ENCODE measurements at regions not wholly inside any gene's neighbourhood (a gene's known extent, or its start where the extent isn't known, plus 50 kb on each side); places are given as distances from the start of the nearest gene placed in this dataset.

- no peak for ATAC-seq
- intact Hi-C loops (cut with DNase I) = no loop called here
- H3K4me1 ChIP-seq = peaks cover 12% of the 10 kb centered on the region
These were observed 317.7 kb downstream of the SOX4 start for GRCh38 chr6:21911208-21911607.

GRCh38 chr6:21912151-21912832 lies 318.7 kb downstream of the SOX4 start:
- DNase-seq (no peak), ATAC-seq (no peak)
- H3K27me3 ChIP-seq = no peaks in the 10 kb centered on the region
- intact Hi-C loops (cut with DNase I) = no loop called here
- no peaks in the 10 kb centered on the region for H3K9me3 ChIP-seq
- no peaks in the 10 kb centered on the region for H3K36me3 ChIP-seq (replicated peaks in 1 of 2; ENCODE audit: insufficient read depth in 1 of 2, low read depth in 2 of 2)
- TF ChIP-seq POLR2A (IDR thresholded peaks at IDR 0.05) = no peak
- no peak for TF ChIP-seq CTCF (IDR thresholded peaks at IDR 0.05)
- H3K4me1 ChIP-seq = peaks cover 12% of the 10 kb centered on the region
- 82 to 84% methylated on average over 5 of the region's 5 CpGs for WGBS, 2 donors
- no peak overlapping the region for H3K27ac ChIP-seq
- no peak overlapping the region for H3K4me3 ChIP-seq

More at GRCh38 chr6:21911208-21911607, 317.7 kb downstream of the SOX4 start:
- no peak for DNase-seq
- H3K27me3 ChIP-seq = no peaks in the 10 kb centered on the region
- 52 to 57% methylated on average over 1 of the region's 1 CpG for WGBS, 2 donors
- no peak overlapping the region for H3K27ac ChIP-seq
- no peak overlapping the region for H3K4me3 ChIP-seq
- TF ChIP-seq CTCF (IDR thresholded peaks at IDR 0.05) = no peak
- TF ChIP-seq POLR2A (IDR thresholded peaks at IDR 0.05) = no peak
- no peaks in the 10 kb centered on the region for H3K36me3 ChIP-seq (replicated peaks in 1 of 2; ENCODE audit: insufficient read depth in 1 of 2, low read depth in 2 of 2)
- no peaks in the 10 kb centered on the region for H3K9me3 ChIP-seq

GRCh38 chr6:21914121-21914973 lies 320.8 kb downstream of the SOX4 start:
- no peaks in the 10 kb centered on the region for H3K36me3 ChIP-seq (replicated peaks in 1 of 2; ENCODE audit: insufficient read depth in 1 of 2, low read depth in 2 of 2)
- intact Hi-C loops (cut with DNase I) = no loop called here
- DNase-seq (peak; percentile 78 to 89 (median 82)), ATAC-seq (peak; percentile 59)
- H3K4me1 ChIP-seq = peaks cover 4% of the 10 kb centered on the region
- no peak overlapping the region for H3K4me3 ChIP-seq
- peak overlapping the region in 3 of 4 donors; percentile 28 to 67 (median 38) for H3K27ac ChIP-seq
- TF ChIP-seq CTCF (IDR thresholded peaks at IDR 0.05) (no peak), POLR2A (IDR thresholded peaks at IDR 0.05) (no peak)
- H3K27me3 ChIP-seq = no peaks in the 10 kb centered on the region
- H3K9me3 ChIP-seq = no peaks in the 10 kb centered on the region
- 22 to 23% methylated on average over 7 to 8 of the region's 8 CpGs for WGBS, 2 donors

DNA sequence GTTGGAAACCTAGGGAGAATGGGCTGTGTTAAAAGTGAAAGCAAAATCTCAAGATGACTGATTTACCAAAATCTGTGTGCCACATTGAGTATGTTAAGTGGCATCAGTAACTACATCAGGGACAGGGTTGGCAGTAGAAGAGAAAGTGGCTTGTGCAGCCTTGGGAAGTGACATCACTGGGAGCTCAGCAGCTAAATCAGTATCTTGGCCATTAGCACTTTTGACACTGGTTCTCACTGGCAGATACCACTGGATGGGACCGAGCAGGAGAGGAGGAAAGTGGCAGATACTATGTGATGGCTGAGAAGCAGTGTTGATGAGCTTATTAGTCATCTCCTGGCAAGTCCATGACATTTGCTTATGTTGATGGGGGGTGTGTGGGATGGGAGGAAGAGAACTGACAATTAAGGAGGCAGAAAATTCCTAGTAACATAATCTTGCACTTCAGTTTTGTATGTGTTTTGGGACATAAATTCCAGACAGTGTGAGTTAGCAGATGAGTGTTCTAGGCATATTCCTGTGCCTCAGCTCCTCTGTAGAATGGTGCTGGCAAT lies 322.2 kb downstream of the SOX4 start:
- Histone ChIP-seq H3K27ac (no peak overlapping the region), H3K36me3 (replicated peaks in 1 of 2; ENCODE audit: insufficient read depth in 1 of 2, low read depth in 2 of 2) (no peaks in the 10 kb centered on the region), H3K9me3 (no peaks in the 10 kb centered on the region), H3K4me3 (no peak overlapping the region), H3K4me1 (peaks cover 4% of the 10 kb centered on the region), H3K27me3 (no peaks in the 10 kb centered on the region)
- DNase-seq (no peak), ATAC-seq (no peak)
- intact Hi-C loops (cut with DNase I) = no loop called here
- 36 to 72% methylated on average over 1 of the region's 1 CpG for WGBS, 2 donors
- TF ChIP-seq CTCF (IDR thresholded peaks at IDR 0.05) (no peak), POLR2A (IDR thresholded peaks at IDR 0.05) (no peak)
